Urinary bladder (tissue), 3 donors: ENCODE measurements at regions not wholly inside any gene's neighbourhood (a gene's known extent, or its start where the extent isn't known, plus 50 kb on each side); places are given as distances from the start of the nearest gene placed in this dataset.

Experiments used
- DNase-seq: peaks from one replicate; pipeline ENCODE4 v3.0.0-alpha.2; 2015; ENCODE audit errors: extremely low spot score
- H3K27ac ChIP-seq: one replicate; pipeline ENCODE4 v1.5.1; 2013; ENCODE audit warnings: low read depth, mild to moderate bottlenecking, moderate library complexity
- H3K36me3 ChIP-seq: one replicate; pipeline ENCODE4 v1.6.1; 2013; ENCODE audit warnings: mild to moderate bottlenecking, moderate library complexity; ENCODE audit not compliant: insufficient read depth
- H3K4me1 ChIP-seq: one replicate; pipeline ENCODE4 v1.6.1; 2013; ENCODE audit warnings: mild to moderate bottlenecking, moderate library complexity; ENCODE audit not compliant: insufficient read depth
- H3K4me3 ChIP-seq: one replicate; pipeline ENCODE4 v1.5.1; 2013; ENCODE audit warnings: low read depth, low read length
- WGBS: extraction: QIAGEN DNeasy Blood & Tissue Kit; methylation state at CpG from one replicate; pipeline ENCODE4 v1.1.7; 2013; 5-methylcytosine and 5-hydroxymethylcytosine counted together
- donor health status: healthy with polysubstance abuse.
- donor health status: healthy.

- no peak for DNase-seq
- 56% methylated on average over 3 of the region's 3 CpGs for WGBS
- Histone ChIP-seq H3K36me3 (no peaks in the 10 kb centered on the region), H3K4me1 (no peaks in the 10 kb centered on the region), H3K4me3 (no peak overlapping the region), H3K27ac (no peak overlapping the region)
Observed at GRCh38 chr5:155915601-155916000, 411.4 kb upstream of the SGCD start.

GRCh38 chr5:155919126-155919525 lies 407.8 kb upstream of the SGCD start:
- Histone ChIP-seq H3K4me3 (no peak overlapping the region), H3K36me3 (no peaks in the 10 kb centered on the region), H3K4me1 (no peaks in the 10 kb centered on the region), H3K27ac (no peak overlapping the region)
- WGBS: 86% methylated on average over 2 of the region's 2 CpGs
- DNase-seq: no peak

DNA sequence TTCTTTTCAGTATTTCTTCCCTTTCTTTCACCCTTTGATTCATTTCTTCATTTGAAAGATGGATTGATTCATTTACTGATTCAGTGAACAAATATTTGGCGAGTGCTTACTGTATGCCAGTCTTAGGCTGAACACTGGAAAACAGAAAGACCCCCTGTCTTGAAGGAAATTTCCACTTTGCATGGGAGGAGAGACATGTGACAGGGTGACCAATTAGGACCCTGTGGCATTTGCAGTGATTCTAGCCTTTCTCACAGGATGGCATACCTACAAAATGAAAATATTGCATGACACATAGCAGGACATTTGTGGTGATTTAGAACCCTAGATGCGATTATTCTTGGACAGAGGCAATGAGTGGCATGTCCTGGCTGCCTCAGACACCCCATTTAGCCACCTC lies 407.2 kb upstream of the SGCD start:
- H3K27ac ChIP-seq: no peak overlapping the region
- no peak for DNase-seq
- no peaks in the 10 kb centered on the region for H3K36me3 ChIP-seq
- H3K4me3 ChIP-seq: no peak overlapping the region
- H3K4me1 ChIP-seq: no peaks in the 10 kb centered on the region
- 92% methylated on average over 2 of the region's 2 CpGs for WGBS

GRCh38 chr5:155921621-155922020 lies 405.3 kb upstream of the SGCD start:
- H3K27ac ChIP-seq: no peak overlapping the region
- no peak for DNase-seq
- no peaks in the 10 kb centered on the region for H3K4me1 ChIP-seq
- H3K4me3 ChIP-seq: no peak overlapping the region
- WGBS: 82% methylated on average over 3 of the region's 3 CpGs
- H3K36me3 ChIP-seq: no peaks in the 10 kb centered on the region

GRCh38 chr5:155923784-155924183 lies 403.2 kb upstream of the SGCD start:
- Histone ChIP-seq H3K36me3 (no peaks in the 10 kb centered on the region), H3K27ac (no peak overlapping the region), H3K4me3 (no peak overlapping the region), H3K4me1 (no peaks in the 10 kb centered on the region)
- 87% methylated on average over 1 of the region's 1 CpG for WGBS
- DNase-seq: no peak

DNA sequence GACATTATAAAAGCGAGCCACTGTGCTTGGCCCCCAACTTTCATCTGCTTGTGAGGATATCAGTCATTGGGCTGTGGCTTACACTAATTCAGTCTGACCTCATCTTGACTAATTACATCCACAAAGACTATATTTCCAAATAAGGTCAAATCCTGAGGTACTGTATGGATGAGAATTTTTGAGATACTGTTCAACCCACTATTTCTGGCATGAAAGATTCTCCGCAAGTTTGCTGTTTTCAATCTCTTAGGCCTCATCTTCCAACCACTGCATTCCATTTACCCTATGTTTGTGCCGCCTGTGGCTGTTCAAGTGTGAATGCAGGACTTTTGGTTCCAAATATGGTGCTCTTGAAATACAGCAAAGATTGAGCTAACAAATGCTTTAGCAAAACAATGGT lies 400.9 kb upstream of the SGCD start:
- Histone ChIP-seq H3K4me1 (no peaks in the 10 kb centered on the region), H3K4me3 (no peak overlapping the region), H3K27ac (no peak overlapping the region), H3K36me3 (no peaks in the 10 kb centered on the region)
- no peak for DNase-seq
- WGBS: 95% methylated on average over 3 of the region's 3 CpGs

DNA sequence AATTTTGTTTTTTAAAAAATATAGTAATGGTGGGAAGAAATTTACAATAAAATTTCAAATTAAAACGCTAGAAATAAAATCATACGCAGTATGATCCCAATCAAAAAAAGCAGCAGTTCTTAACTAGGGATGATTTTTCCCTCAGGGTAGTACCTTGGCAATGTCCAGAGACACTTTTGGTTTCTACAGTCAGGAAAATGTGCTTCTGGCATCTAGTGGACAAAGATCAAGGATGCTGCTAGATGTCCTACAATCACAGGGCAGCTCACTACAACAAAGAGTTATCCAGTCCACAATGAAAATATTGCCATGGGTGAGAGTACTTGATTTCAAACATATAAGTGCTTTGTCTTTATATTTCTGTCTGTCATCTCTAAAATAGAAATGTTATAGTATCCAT lies 400.2 kb upstream of the SGCD start:
- Histone ChIP-seq H3K4me3 (no peak overlapping the region), H3K36me3 (no peaks in the 10 kb centered on the region), H3K27ac (no peak overlapping the region), H3K4me1 (no peaks in the 10 kb centered on the region)
- DNase-seq: no peak
- 97% methylated on average over 2 of the region's 2 CpGs for WGBS

- Histone ChIP-seq H3K4me1 (no peaks in the 10 kb centered on the region), H3K36me3 (no peaks in the 10 kb centered on the region), H3K4me3 (no peak overlapping the region), H3K27ac (no peak overlapping the region)
- 71% methylated on average over 2 of the region's 2 CpGs for WGBS
- no peak for DNase-seq
Observed at GRCh38 chr5:155929112-155929511, 397.9 kb upstream of the SGCD start.

- no peaks in the 10 kb centered on the region for H3K36me3 ChIP-seq
- H3K4me1 ChIP-seq: no peaks in the 10 kb centered on the region
- no peak overlapping the region for H3K27ac ChIP-seq
- no peak overlapping the region for H3K4me3 ChIP-seq
- DNase-seq: no peak
- 90% methylated on average over 1 of the region's 1 CpG for WGBS
Observed at GRCh38 chr5:155934964-155935363, 392.0 kb upstream of the SGCD start.

DNA sequence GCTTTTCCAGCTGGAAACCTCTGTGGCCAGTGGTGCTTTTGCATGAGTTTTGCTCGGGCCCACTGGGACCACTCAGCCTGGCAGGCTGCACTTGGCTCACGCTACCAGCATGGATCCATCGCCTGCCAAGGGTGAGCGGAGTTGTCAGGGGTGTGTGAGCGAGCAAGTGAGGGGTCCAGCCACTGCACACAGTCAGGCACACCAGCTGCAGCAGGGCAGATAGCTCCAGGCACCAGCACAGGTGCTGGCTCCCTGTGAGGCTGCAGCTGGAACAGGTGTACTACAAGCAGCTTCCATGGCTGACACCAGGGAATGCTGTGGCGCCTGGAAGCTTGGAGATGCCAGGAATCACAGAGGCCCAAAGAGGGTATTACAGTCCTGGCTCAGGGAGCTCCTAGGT lies 391.2 kb upstream of the SGCD start:
- no peaks in the 10 kb centered on the region for H3K36me3 ChIP-seq
- no peak overlapping the region for H3K27ac ChIP-seq
- H3K4me1 ChIP-seq: no peaks in the 10 kb centered on the region
- DNase-seq: no peak
- WGBS: 94% methylated on average over 6 of the region's 6 CpGs
- H3K4me3 ChIP-seq: no peak overlapping the region

GRCh38 chr5:155936520-155937406 lies 390.2 kb upstream of the SGCD start:
- 84% methylated on average over 20 of the region's 20 CpGs for WGBS
- Histone ChIP-seq H3K4me1 (no peaks in the 10 kb centered on the region), H3K36me3 (no peaks in the 10 kb centered on the region), H3K27ac (no peak overlapping the region), H3K4me3 (no peak overlapping the region)
- DNase-seq: no peak

DNA sequence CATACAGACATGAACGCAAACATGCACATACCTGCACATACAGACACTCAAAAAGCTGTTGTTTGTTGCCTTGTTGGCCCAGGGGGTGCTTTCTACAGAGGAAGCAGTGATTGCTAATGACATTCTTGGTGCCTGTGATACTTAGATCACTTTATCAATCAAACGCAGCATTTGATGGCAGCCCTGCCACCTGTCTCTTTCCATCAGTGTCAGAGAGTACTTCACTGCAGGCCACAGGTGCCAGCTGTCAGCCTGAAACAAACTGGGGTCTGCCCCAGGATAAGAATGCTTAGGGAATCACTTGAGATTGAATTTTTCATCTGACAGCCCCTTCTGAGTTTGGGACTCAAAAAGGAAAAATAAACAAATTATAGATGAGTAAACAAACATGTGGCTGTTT lies 388.9 kb upstream of the SGCD start:
- DNase-seq: no peak

DNA sequence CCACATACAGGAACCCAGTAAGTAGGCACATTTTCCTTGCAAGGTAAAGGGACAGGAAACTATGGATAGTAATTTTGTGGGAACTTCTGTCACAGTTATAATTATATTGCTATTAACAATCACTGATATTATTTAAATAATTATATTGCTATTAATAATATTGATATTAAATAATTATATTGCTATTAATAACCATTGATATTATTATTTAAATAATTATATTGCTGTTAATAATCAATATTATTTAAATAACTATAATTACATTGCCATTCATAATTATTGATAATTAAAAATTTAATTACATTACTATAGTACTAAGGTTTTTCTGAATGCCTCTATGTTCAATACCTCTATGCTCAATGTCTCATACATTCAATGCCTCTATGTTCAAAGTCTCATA lies 385.6 kb upstream of the SGCD start:
- no peaks in the 10 kb centered on the region for H3K4me1 ChIP-seq
- no peak overlapping the region for H3K27ac ChIP-seq
- no peaks in the 10 kb centered on the region for H3K36me3 ChIP-seq
- no peak overlapping the region for H3K4me3 ChIP-seq
- no peak for DNase-seq

More for the DNA sequence above, 388.9 kb upstream of the SGCD start:
- Histone ChIP-seq H3K4me3 (no peak overlapping the region), H3K4me1 (no peaks in the 10 kb centered on the region), H3K36me3 (no peaks in the 10 kb centered on the region), H3K27ac (no peak overlapping the region)
- WGBS: 91% methylated on average over 2 of the region's 2 CpGs

DNA sequence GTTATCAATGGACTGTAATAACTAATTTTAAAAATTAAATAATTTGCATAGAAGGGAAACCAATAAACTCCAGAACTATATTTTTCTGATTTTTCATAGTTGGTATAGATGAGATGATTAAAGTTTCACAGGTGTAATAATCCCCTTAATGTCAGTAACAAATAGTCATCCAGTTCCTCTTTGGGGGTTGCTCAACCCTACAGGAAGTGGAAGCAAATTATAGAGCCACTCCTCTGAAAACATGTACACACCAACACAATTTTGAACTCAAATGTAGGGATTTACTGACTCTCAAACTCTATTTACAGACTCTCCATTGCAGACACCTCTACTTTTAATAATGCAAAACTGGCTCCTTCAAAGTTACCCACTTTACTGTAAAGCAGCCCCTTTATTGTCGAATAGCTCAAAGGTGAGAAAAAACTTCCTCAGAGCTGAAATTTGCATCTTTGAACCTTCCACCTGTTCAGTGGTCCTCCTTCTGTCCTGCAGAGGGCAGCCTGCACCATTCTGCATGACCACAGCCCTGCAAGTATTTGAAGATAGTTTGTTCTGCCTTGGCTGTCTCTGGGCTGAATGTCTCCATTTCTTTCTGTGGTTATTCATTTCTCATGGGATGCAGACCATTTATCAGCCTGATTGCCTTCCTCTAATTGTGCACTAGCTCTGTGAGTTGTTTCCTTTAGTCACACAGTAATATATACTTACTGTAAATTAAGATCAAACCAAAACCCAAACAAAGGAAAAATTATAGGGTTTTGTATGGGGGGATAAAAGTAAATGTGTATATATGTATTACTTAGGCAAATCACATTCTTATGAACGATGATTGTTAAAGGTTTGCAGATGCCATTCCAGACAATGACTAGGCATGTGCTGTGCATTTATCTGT lies 383.2 kb upstream of the SGCD start:
- H3K4me1 ChIP-seq: no peaks in the 10 kb centered on the region
- no peak overlapping the region for H3K27ac ChIP-seq
- DNase-seq: peak; percentile 6
- H3K4me3 ChIP-seq: no peak overlapping the region
- 28% methylated on average over 2 of the region's 2 CpGs for WGBS
- no peaks in the 10 kb centered on the region for H3K36me3 ChIP-seq
